GM19035 (cell line): ENCODE measurements at regions not wholly inside any gene's neighbourhood (a gene's known extent, or its start where the extent isn't known, plus 50 kb on each side); places are given as distances from the start of the nearest gene placed in this dataset.

Experiments
- ATAC-seq: cut with Tn5 transposase; IDR thresholded peaks from one replicate; pipeline ENCODE4 v1.9.1; 2021; ENCODE audit not compliant: unreplicated experiment

DNA sequence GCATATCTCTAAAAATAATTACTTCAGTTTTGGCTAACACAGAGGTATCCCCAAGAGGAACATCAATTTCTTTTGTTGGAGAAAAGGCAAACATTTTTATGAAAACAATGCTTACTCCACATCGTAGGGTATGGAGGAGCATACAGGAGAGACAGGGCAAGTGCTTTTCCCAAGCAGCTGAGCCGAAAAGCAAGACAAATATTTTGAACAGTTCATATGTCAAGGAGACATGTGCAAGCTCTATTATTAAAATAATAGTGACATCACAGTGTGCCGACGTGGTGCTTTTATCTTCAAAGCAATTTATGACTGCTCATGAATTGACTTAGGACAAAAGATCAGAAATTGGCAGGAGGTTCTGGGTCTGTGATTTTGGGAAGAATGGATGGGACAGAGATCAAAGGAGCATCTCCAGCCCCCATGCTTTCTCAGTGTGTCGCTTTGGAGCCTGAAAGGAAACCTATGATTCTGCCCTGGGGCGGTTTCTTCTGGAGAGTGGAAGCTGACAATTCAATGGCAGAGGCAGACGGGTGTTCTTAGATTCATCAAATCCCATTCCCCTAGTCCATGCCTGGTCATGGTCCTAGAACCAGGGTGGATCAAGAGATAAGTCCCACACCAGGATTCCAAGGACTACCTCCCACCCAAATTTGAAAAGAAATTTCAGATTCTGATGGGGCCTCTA, 97.1 kb downstream of the JCAD start:
- no peak for ATAC-seq

DNA sequence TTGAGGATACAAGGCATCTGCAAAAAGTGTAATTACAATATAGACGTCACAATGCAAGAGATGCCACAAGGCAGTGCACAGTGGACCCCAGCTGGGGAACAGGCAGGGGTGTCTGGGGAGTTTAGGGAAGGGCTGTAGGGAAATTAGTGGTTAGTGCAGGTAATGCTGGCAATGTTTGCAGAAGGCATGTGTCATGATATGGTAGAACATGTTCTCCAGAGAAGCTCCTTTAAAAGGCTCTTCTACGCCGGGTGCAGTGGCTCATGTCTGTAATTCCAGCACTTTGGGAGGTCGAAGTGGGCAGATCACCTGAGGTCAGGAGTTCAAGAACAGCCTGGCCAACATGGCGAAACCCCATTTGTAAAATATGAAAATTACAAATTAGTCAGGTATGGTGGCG, 98.0 kb downstream of the JCAD start:
- ATAC-seq: no peak

GRCh38 chr10:29960261-29960660, 99.1 kb downstream of the JCAD start:
- no peak for ATAC-seq

DNA sequence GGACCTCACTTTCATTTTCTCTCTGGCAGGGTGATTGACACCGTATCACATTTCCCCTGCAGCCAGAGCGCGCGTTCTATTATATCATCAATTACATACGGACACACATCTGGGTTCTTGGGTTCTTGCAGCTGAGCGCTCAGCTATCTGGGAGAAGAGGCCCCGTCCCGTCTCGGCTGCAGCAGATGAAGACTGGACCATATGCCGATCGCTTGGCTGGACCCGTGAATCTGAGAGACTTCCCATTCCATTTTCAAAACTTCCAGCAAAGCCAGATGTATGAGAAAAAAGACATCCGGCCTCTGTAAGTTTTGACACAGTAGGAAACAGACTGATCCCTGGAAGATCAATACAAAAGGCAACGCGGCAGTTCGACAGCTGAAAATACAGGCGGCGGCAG, 99.8 kb downstream of the JCAD start:
- no peak for ATAC-seq

DNA sequence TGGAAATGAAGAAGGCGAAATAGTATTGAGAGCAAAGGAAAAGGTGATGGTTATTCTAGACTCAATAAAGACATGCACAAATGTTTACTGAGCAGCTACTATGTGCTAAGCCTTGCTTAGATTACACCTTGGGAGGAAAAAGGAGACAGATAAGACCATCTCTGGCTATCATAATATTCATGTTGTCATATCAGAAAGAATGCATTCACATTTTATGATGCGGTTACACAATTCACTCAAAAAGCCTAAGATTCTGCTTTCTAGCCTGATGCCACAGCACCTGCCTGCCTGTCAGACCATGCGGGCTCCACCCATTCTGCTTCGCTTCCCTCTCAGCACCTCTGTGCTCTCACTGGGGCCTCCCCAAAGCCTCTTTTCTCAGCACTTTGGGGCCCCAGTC, 100.9 kb downstream of the JCAD start:
- ATAC-seq: no peak

DNA sequence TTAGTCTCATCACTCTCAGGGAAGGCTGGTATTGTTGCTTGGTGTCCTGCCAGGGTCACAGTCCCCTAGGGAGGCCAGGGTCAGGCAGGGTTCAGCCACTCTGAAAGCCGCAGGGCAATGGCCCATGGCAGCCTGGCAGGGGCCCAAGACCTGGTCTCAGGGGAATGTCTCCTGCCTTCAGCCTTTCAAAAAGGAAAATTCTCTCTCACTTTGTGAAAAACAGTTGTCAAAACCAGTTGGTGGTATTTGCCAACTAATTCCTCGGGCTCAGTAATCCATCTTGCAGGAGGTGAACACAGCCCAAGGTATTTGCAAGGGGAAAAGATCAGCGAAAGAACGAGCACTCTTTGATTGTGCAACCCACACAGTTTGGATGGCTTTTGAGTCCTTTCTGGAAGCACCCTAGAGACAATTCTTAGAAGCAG, 101.5 kb downstream of the JCAD start:
- no peak for ATAC-seq

DNA sequence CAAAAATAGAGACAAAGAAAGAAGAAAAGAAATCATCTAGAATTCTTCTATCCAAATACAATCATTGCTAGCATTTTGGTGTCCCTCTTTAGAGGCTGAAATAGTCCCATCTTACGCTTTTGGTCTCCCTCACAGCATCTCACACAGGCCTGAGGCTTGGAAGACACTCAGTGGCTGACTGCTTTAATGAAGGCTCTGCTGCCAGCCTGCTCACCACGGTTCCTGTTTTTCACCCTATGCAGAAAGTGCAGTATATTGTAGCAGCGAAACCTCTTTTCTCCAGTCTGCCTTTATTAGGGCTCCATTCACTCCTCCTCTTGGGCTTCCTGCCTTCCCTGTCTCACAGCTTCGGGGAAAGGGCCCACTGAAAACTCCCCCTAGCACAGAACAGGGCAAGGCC, 102.2 kb downstream of the JCAD start:
- no peak for ATAC-seq

DNA sequence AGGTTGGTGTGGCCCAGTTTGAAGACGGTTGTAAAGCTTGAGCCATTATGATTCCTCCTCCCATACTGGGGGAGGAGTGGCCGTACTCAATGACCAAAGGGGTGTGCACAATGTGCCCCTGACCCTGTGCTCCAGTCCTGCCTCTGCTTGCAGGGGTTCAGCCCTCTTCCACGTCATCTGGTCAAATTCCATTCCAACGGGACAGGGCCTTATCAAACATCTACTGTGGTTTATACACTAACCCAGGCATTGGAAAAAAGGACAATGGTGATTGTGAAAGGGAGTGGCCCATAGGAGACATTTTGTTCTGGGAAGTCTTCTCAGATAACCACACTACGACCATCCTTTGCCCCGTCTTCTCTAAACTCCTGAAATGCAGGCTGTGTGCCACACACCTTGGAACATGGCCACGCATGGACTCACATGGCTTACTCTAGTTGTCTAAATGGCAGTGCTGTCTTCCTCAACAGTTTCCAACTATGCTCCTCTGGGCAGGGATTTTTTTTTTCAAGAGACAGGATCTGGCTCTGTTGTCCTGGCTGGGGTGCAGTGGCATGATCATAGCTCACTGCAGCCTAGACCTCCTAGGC, 103.0 kb downstream of the JCAD start:
- no peak for ATAC-seq

GRCh38 chr10:29955329-29955935, 104.0 kb downstream of the JCAD start:
- no peak for ATAC-seq

GRCh38 chr10:29951441-29951931, 107.9 kb downstream of the JCAD start:
- ATAC-seq: no peak

DNA sequence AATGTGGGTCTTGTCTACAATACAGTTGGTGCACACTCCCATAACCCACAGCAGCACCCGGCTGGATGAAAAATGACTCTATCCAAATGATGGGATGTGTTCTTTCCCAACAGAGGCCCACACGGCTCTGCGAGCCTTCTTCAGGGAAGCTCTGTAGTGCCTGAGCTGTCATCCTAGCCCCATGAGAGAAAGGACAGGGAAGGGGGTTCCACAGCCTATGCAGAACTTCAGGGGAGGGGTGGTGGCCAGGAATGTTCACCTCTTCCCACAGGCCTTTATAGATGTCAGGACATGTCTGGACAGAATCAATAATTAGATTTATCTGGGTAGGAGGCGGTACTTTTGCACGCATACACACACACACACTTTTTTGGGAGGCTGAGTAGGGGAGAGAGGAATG, 109.0 kb downstream of the JCAD start:
- no peak for ATAC-seq

DNA sequence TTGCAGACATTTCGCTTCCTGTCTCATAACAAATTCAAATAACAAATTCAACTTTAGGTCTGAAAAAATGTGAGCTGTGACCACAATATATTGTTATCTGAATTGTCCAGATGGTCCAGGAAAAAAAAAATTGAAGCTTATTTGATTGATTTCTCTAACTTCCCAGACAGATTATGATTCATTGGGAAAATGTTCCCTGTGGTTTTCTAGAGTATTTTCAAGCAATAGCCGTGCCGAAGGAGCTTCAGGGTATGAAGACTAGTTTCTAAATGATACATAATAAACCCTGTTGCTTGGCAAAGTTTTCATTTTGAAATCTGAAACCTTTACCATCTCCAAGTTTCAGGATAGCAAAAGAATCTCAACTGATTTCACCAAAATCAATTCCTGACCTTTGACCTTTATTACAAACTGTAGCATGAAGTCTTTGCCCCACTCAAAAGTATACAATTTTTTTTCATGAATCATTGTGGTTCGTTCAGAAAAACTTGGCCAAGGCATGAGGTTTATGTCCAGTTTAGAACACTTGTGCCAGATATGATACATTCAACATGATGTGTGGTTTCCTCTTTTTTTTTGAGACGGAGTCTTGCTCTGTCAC, 109.9 kb downstream of the JCAD start:
- ATAC-seq: no peak

DNA sequence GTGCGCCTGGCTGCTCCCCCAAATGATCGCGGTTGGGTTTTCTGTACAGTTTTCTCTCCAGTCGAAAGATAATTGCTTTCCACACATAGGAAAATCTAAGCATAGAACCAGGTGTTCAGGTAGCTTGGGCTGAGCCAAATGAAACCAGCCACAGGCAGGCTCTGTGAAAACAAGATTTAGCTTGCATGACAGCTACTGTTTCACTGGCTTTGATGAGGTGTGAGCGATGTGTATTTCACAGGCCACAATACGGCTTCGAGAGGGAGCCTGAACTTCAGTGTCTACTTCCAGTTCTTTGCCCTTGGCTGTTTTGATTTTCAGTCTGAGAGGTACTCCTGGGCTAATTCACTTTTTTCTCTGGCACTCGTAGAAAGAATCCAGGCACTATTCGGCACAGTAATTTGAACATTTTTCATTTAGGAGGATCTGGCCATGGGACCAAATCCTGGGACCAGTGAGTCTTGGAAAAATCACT, 110.5 kb downstream of the JCAD start:
- no peak for ATAC-seq

DNA sequence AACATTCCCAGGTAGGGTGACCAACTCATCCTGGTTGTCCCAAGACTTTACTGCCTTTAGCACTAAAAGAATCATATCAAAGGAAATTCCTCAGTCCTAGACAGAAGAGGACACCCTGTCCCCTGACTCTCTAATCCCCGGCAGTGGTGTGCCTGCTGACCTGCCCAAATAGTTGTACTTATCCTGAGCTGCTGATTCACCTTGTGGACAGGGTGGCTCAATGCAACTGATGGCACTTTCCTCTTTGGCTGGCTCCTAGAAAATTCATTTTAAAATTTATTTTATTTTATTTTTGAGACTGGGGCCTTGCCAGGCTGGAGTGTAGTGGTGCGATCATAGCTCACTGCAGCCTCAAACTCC, 111.7 kb downstream of the JCAD start:
- no peak for ATAC-seq

DNA sequence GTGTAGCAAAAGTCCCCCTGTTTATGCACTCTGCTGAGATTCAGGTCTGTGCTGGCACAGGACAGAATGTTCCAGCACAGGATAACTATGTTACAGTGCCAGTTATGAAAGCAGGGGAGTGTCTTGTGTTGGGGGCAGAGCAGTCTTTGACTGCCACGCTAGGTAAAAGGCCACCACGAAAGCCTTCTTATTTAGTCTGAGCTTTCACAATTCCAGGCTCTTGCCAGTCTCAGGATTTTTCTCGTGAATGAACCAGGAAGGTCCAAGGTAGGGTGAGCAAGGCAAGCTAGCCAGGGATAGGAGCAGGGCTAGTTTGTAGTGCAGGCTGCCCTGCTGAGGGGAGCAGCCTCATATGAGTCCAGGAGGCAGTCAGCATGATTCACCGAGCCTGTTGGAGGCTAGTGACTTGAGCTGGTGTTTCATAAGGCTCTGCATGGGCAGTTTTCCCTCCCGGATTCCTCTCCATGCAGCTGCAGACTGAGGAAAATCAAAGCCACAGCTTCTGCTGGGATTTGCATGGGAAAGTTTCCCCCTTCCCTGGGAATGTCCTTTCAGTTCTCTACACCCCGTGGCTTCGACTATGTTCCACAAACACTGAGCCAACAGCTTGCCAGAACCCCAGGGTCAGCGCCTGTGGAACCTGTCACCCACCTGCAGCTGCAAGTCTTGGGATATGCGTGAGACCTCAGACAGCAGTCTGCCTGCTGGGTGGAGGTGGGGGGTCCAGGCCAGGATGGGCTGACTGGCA, 112.3 kb downstream of the JCAD start:
- ATAC-seq: no peak

GRCh38 chr10:29946614-29946952, 112.8 kb downstream of the JCAD start:
- ATAC-seq: no peak

- no peak for ATAC-seq
These were observed 117.9 kb downstream of the JCAD start for GRCh38 chr10:29941476-29941875.

- ATAC-seq: no peak
These were observed 126.4 kb downstream of the JCAD start for GRCh38 chr10:29932991-29933390.

DNA sequence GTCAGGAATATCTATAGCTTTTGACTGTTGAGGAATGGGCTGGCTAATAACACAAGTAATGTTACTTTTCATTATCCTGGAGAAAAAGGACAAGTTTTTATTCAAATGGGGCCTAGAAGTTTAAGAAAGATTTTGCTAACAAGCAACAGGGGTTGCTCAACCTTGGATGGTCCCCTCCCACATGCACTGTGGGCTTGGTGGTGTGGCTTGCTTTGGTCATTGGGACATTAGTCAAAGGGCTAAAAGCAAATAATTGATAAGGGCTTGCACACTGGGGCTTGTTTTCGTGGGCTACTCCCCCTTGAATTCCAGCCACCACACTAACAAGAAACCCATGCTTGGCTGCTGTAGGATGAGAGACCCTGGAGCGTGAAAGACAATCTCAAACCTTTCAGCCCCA, 127.6 kb downstream of the JCAD start:
- ATAC-seq: no peak

GRCh38 chr10:29929006-29929405, 130.4 kb downstream of the JCAD start:
- ATAC-seq: no peak

DNA sequence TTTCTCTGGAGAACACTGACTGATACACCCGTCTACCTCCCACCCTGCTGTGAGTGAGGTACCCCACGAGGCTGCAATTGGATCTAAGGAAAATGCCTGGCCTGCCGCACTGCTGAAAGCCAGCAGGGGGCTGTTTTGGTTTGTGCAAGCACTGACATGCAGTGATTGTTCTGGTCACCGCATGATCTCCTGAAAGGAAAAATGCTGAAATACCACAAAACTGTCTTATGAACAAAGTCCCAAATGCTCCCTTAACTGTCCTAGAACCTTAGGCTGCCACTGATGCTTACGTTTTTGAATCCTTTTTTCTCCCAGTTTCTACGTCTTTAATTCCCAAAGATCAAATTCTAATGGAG, 132.7 kb downstream of the JCAD start:
- ATAC-seq: no peak
